Activated CD8-positive, alpha-beta memory T cell treated with anti-CD3 and anti-CD28 coated beads, Interleukin-2, amount 50 U/mL, for 24 hours (primary cell): ENCODE measurements at regions not wholly inside any gene's neighbourhood (a gene's known extent, or its start where the extent isn't known, plus 50 kb on each side); places are given as distances from the start of the nearest gene placed in this dataset.
"Not testable (repeated sequence)": the region's sequence is repeated elsewhere in the genome, so short reads cannot be mapped to it uniquely, and the experiment has no call there.

Experiments
- DNase-seq: peaks from one replicate; pipeline ENCODE4 v3.0.0-alpha.2; 2020; ENCODE audit errors: extremely low read depth

DNA sequence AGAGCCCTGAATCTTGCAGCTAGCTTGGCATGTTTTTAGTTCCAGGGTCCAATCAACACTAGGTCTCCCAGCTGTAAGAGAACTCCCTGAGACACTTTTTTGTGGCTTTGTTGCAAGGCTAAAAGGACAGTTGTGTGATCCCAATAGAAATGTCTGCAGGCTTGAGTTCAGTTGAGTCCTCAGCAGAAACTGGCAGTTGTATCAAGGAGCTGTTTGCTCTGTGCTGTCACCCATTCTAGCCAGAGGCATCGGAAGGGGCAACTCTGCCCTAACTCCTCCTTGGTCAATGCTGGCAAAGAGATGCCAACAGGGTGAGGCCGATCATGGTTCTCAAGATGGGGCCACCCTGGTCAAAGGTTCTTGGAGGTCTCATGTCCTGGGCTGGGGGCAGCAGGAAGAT, 224.1 kb downstream of the BUB3 start:
- no peak for DNase-seq

- no peak for DNase-seq
Measured at GRCh38 chr10:123379156-123379555, 225.0 kb downstream of the BUB3 start.

GRCh38 chr10:123380491-123381085, 226.4 kb downstream of the BUB3 start:
- DNase-seq = no peak

DNA sequence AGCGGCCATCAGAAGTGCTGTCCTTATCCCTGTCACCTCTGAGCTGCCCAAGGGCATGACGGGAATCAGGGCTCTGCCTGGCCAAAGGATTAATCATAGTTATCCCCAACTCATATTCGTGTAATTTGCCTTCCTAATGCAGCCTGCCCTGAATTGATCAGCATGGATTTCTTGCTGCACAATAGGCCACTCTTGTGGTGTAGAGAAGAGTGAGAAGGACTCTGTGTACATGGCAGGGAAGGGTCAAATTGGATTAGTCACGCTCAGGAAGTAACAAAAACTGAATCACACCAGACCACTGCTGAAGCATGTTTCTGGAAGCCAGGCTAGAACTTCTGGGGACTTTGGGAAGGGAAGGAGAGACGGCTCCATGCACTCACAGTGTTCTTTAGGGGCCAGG, 227.0 kb downstream of the BUB3 start:
- DNase-seq = no peak

GRCh38 chr10:123382491-123382890, 228.3 kb downstream of the BUB3 start:
- DNase-seq = no peak

- no peak for DNase-seq
Measured at GRCh38 chr10:123385508-123386080, 231.4 kb downstream of the BUB3 start.

DNA sequence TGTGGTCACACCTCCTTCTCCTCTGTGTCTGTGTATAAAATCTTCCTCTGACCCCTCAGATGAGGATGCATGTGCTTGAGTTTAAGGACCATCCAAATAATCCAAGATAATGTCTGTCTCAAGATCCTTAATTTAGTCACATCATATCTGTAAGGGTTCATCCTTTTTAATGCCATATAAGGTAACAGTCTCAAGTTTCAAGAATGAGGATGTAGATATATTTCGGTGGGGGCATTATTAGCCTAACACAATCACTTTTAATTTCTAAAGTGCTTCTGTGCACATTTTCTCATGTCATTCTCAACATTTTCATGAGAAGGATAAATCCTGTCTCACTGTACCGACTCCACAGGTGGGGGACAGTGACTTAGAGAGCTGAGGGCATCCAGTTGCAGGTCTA, 235.3 kb downstream of the BUB3 start:
- DNase-seq = no peak

- DNase-seq = no peak
Measured at GRCh38 chr10:123390332-123390731, 236.1 kb downstream of the BUB3 start.

DNA sequence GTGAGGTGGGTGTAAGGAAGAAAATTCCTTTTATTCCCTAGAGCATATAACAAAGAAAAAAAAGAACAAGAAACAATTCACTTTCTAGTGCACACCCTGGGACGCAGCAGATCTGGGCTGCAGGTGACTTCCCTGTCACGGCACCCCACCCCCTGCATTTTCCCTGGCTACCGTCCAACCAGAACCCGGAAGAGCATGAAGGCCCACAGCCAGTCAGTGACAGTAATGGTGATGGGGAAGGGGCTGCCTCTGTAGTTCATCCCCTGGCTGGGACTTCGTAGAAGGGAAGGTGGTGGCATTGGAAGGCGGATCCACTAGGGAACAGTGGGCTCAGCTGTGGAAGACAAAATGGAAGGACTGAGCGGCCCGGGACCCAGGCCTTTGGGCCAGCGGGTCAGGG, 236.7 kb downstream of the BUB3 start:
- DNase-seq = no peak

GRCh38 chr10:123391275-123392028, 237.2 kb downstream of the BUB3 start:
- DNase-seq = no peak

DNA sequence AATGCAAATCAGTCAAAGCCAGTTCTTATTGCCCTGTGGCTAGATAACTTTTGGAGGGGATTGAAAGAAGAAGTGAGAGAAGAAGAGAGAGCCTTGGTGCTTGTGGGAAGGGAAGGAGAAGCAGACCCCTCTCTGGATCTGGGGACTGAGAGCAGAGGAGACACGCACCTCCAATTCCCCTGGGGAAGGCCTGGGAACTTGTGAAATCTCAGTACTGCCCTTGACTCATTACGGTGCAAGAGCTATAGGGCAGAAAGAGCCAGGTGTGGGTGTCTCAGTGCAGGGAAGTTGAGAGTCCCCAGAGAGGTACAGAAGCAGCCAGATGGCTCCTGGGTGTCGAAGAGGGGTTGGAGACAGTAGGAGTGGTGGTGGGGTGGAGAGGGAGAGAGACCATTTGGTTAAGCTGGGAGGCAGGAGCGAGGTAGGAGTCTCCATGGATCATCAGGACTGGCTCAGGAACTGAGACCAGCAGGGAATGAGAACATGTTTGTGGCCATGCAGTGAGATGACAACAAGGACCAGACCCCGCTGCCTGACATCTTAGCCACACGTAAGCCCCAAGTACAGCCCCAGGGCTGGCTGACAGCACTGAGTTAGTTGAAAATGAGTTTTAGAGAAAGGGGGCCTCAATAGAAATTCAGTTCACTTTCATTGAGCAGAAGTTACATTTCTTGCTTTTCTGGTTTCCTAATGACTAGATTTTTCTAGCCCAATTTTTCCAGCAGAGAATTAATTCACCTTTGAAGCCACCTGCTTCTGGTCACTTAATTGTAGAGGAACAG, 238.2 kb downstream of the BUB3 start:
- DNase-seq = no peak

DNA sequence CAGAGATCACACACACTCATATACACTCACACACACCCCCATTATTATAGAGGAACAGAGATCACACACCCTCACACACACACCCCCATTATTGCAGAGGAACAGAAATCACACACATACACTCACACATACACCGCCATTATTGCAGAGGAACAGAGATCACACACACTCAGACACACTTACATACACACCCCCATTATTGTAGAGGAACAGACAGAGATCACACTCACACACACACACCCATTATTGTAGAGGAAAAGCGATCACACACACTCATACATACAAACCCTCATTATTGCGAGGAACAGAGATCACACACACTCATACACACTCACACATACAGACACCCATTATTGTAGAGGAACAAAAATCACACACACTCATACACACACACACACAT, 239.0 kb downstream of the BUB3 start:
- no peak for DNase-seq

- DNase-seq = no peak
Measured at GRCh38 chr10:123394382-123394781, 240.2 kb downstream of the BUB3 start.

DNA sequence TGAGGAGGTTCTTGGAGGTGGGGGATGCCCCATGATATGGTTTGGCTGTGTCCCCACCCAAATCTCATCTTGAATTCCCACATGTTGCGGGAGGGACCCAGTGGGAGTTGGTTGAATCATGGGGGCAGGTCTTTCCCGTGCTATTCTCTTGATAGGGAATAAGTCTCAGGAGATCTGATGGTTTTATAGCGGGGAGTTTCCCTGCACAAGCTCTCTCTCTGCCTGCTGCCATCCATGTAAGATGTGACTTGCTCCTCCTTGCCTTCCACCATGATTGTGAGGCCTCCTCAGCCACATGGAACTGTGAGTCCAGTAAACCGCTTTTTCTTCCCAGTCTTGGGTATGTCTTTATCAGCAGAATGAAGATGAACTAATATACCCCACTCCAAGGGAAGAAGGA, 241.0 kb downstream of the BUB3 start:
- not testable (repeated sequence) for DNase-seq

GRCh38 chr10:123395906-123396305, 241.7 kb downstream of the BUB3 start:
- no peak for DNase-seq

DNA sequence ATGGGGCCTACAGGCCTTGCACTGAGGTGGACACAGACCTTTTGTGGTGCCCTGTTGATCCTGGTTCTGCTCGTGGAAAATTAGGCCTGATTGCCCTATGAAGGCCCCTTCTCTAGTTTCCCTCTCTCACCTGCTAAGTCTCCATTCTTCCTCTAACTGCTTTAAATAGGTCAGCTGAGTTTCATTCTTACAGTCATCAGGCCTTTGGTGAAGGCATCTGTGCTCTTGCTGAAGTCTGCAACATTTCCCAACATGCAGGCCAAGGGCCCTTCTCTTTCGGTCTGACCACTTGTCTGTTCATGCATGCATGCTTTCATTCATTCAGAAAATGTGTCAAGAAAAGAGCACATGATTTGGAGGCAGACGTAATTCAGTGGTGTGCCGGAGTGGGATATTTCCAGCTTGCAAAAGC, 244.0 kb downstream of the BUB3 start:
- no peak for DNase-seq

- DNase-seq = no peak
Measured at GRCh38 chr10:123398756-123399155, 244.6 kb downstream of the BUB3 start.

DNA sequence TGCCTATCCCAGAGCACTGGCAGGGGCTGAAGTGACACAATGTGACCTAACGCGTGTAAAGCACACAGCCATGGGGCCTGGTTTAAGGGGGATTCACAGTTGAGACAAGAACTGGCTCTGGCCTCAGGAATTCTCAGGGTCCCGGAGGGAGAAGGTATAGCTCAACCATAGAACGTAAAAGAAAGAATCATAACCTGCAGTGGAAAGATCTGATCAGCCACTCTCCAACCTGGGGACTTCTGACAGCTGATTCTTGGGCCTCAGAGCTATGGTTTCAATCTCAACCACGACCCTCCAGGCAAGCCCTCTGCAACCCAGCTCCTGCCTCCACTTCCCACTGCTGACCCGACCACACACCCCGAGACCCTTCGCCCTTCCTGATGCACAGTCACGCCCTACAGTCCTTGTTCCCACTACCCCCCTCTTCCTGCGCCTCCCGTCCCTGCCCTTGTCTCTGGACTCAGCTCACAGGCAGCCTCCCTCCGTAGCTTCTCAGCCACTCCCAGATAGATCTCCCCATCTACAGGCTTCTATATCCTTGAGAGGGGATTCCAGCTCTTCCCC, 245.2 kb downstream of the BUB3 start:
- DNase-seq = no peak

GRCh38 chr10:123402021-123402420, 247.8 kb downstream of the BUB3 start:
- no peak for DNase-seq

GRCh38 chr10:123402656-123403055, 248.5 kb downstream of the BUB3 start:
- DNase-seq = no peak

DNA sequence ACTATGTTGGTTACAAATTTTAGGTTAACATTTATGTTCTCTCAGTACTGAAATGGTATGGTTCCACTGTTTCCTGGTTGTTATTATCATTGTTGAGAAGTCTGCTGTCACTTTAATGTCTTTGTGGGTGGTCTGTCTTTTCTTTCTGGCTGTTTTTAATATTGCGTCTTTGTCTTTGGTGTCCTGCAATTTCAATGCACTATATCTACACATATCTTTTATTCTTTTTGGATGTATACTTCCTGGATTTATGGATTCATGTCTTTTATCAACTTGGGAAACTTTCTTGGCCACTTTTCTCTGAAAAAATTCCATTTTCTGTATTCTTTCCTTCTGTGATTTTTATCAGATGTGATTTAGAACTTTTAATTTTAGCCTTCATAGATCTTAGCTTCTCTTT, 250.2 kb downstream of the BUB3 start:
- no peak for DNase-seq

DNA sequence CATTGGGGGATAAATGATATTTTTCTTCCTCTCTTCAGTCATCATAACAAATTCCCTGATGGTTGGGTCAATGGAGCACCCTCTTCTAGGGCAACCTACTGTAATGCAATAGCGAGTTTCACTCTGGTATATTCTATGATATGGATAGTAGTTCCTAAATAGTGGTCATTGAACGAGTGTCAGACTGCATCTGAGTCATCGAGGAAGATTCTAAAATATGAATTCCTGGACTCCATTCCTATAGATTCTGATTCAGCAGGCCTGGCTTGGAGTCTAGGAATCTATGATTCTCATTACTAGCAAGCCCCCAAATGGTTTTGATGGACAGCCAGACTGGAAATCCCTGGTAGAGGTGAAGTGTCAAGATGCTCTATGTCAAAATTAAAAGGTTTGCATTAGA, 254.5 kb downstream of the BUB3 start:
- DNase-seq = no peak
